Smooth muscle cell (in vitro differentiated cells): ENCODE measurements at regions not wholly inside any gene's neighbourhood (a gene's known extent, or its start where the extent isn't known, plus 50 kb on each side); places are given as distances from the start of the nearest gene placed in this dataset.

Experiments
- DNase-seq: peaks from one replicate; lab custom pipeline; 2025; ENCODE audit not compliant: unreplicated experiment; lab: John Stamatoyannopoulos, UW
- H2AFZ ChIP-seq: fragments of 200-600 bp; sonication (generic); 2 replicates; pipeline ENCODE4 v1.6.0; 2016; ENCODE audit warnings: antibody characterized with exemption, low read depth, mild to moderate bottlenecking
- H3F3A ChIP-seq: fragments of 200-600 bp; sonication (generic); 2 replicates; pipeline ENCODE4 v1.6.0; 2017; ENCODE audit warnings: antibody characterized with exemption, low read depth
- H3K27ac ChIP-seq: fragments of 200-600 bp; sonication (generic); 2 replicates; pipeline ENCODE4 v1.5.1; 2016; ENCODE audit warnings: low read depth, mild to moderate bottlenecking
- H3K27me3 ChIP-seq: fragments of 200-600 bp; sonication (generic); 2 replicates; pipeline ENCODE4 v1.6.1; 2016; ENCODE audit warnings: low read depth, mild to moderate bottlenecking
- H3K36me3 ChIP-seq: fragments of 200-600 bp; sonication (generic); 2 replicates; pipeline ENCODE4 v1.5.1; 2016; ENCODE audit warnings: low read depth
- H3K4me1 ChIP-seq: fragments of 200-600 bp; sonication (generic); 2 replicates; pipeline ENCODE4 v1.5.1; 2016; ENCODE audit warnings: low read depth
- H3K4me2 ChIP-seq: fragments of 200-600 bp; sonication (generic); 2 replicates; pipeline ENCODE4 v1.6.0; 2016; ENCODE audit warnings: mild to moderate bottlenecking
- H3K4me3 ChIP-seq: fragments of 200-600 bp; sonication (generic); 2 replicates; pipeline ENCODE4 v1.5.1; 2016; ENCODE audit warnings: mild to moderate bottlenecking
- H3K79me2 ChIP-seq: fragments of 200-600 bp; sonication (generic); 2 replicates; pipeline ENCODE4 v1.6.0; 2016; ENCODE audit warnings: low read depth, mild to moderate bottlenecking
- H3K9ac ChIP-seq: fragments of 200-600 bp; sonication (generic); 2 replicates; pipeline ENCODE4 v1.6.0; 2016; ENCODE audit warnings: low read depth
- H3K9me3 ChIP-seq: fragments of 200-600 bp; sonication (generic); replicated peaks from 2 replicates; pipeline ENCODE4 v1.5.1; 2016; ENCODE audit warnings: low read depth
- H4K20me1 ChIP-seq: fragments of 200-600 bp; sonication (generic); 2 replicates; pipeline ENCODE4 v1.6.0; 2016; ENCODE audit warnings: low read depth
- WGBS: methylation state at CpG from one replicate; pipeline ENCODE4 v1.1.7; 2016; ENCODE audit warnings: low lambda C conversion rate; 5-methylcytosine and 5-hydroxymethylcytosine counted together
- TF ChIP-seq, protein P1 (sequence below): fragments of 200-600 bp; sonication (generic); IDR thresholded peaks from 2 replicates; pipeline ENCODE4 v1.5.1; 2017; ENCODE audit warnings: borderline replicate concordance, mild to moderate bottlenecking, antibody characterized with exemption; ENCODE audit not compliant: insufficient read depth, poor library complexity, severe bottlenecking

DNA sequence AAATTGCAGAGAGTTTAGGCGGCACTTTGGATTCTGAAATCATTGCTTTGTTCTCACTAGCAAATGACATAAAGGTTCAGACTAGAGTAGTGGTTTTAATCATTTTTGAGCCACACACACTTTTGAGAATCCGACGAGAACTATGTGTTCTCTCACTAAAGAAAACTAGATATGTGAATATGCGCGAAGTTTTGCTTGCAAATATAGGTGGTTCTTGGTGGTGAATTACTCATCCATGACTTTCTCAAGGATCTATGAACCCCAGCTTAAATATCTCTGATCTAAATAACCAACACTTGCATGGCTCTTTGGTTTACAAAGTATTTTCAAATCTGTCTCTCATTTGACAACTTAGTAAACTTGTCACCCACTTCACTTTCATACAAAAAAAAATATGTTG is 54.8 kb downstream of the NOG start:
- Histone ChIP-seq H3K27ac (no peak overlapping the region), H3K79me2 (no peaks in the 10 kb centered on the region), H4K20me1 (no peaks in the 10 kb centered on the region), H3K9me3 (no peaks in the 10 kb centered on the region), H3K4me1 (no peaks in the 10 kb centered on the region), H3K4me3 (no peak overlapping the region), H3K27me3 (no peaks in the 10 kb centered on the region), H3F3A (no peaks in the 10 kb centered on the region), H3K4me2 (no peak overlapping the region), H2AFZ (no peak overlapping the region), H3K36me3 (no peaks in the 10 kb centered on the region), H3K9ac (no peak overlapping the region)
- no peak for DNase-seq
- TF ChIP-seq, protein P1, sequence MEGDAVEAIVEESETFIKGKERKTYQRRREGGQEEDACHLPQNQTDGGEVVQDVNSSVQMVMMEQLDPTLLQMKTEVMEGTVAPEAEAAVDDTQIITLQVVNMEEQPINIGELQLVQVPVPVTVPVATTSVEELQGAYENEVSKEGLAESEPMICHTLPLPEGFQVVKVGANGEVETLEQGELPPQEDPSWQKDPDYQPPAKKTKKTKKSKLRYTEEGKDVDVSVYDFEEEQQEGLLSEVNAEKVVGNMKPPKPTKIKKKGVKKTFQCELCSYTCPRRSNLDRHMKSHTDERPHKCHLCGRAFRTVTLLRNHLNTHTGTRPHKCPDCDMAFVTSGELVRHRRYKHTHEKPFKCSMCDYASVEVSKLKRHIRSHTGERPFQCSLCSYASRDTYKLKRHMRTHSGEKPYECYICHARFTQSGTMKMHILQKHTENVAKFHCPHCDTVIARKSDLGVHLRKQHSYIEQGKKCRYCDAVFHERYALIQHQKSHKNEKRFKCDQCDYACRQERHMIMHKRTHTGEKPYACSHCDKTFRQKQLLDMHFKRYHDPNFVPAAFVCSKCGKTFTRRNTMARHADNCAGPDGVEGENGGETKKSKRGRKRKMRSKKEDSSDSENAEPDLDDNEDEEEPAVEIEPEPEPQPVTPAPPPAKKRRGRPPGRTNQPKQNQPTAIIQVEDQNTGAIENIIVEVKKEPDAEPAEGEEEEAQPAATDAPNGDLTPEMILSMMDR, result no peak
- 94% methylated on average over 5 of the region's 5 CpGs for WGBS

DNA sequence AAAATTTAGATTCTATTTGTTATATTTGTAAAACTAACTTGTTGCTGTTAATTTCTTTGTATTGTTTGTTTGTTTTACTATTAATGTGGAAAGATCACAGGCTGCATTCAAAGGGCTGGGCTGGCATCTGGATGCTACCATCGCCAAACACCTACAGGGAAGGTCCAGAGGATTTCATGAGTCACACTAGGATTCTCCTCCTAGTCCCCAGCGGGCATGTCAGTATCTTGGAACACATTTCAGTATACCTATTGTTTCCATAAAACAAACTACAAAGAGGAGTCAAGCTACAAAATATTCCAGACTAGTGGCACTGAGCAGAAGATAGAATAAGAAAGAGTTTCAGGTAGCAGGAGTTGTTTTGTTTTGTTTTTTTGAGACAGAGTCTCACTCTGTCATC is 55.3 kb downstream of the NOG start:
- Histone ChIP-seq H3K9ac (no peak overlapping the region), H2AFZ (no peak overlapping the region), H3K4me3 (no peak overlapping the region), H4K20me1 (no peaks in the 10 kb centered on the region), H3K4me2 (no peak overlapping the region), H3K9me3 (no peaks in the 10 kb centered on the region), H3K36me3 (no peaks in the 10 kb centered on the region), H3K27me3 (no peaks in the 10 kb centered on the region), H3F3A (no peaks in the 10 kb centered on the region), H3K4me1 (no peaks in the 10 kb centered on the region), H3K27ac (no peak overlapping the region), H3K79me2 (no peaks in the 10 kb centered on the region)
- no peak for DNase-seq
- WGBS, result 80% methylated on average over 2 of the region's 2 CpGs
- TF ChIP-seq, protein P1, result no peak

DNA sequence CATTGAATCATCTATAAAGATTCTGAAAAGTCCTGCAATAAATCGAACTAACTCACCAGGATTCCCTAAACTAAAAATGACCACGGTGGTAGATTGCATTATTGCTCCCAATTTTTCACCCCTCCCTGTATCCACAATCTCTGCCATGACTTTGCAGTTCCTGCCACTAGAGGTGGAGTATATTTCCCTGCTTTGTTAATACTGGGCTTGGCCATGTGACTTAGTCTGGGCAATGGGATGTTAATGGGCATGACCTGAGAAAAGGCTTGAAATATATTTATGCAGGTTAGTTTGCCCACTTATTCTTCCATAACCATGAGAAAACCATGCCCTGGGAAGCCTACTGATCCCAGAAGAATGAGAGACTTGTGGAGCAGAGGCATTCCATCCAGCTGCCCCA is 59.1 kb downstream of the NOG start:
- no peak overlapping the region for H3K4me3 ChIP-seq
- no peak overlapping the region for H3K4me2 ChIP-seq
- no peak for DNase-seq
- H3K9ac ChIP-seq, result no peak overlapping the region
- H3F3A ChIP-seq, result no peaks in the 10 kb centered on the region
- H3K27ac ChIP-seq, result no peak overlapping the region
- TF ChIP-seq, protein P1, result no peak
- no peaks in the 10 kb centered on the region for H4K20me1 ChIP-seq
- no peaks in the 10 kb centered on the region for H3K79me2 ChIP-seq
- H3K4me1 ChIP-seq, result no peaks in the 10 kb centered on the region
- H3K27me3 ChIP-seq, result no peaks in the 10 kb centered on the region
- no peaks in the 10 kb centered on the region for H3K9me3 ChIP-seq
- H3K36me3 ChIP-seq, result no peaks in the 10 kb centered on the region
- WGBS, result 47% methylated on average over 2 of the region's 2 CpGs
- no peak overlapping the region for H2AFZ ChIP-seq

DNA sequence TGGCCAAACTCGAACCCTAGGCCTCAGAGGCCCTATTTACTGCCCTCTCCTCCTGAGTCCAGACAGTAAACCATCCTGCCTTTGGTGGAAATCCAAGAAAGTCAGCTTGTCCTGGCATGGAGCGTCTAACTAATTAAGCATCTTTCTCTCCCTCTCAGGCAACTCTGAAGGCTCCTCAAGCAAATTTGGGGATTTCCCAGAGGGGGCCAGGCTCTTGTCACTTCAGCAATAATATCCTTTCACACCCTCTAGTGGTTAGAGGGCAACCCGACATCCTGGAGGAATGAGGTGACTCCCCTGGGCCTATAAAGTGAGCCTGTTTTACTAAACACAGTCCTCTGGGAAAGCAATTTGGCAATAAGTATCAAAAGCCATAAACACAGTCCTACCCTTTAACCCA is 60.4 kb downstream of the NOG start:
- Histone ChIP-seq H3K79me2 (no peaks in the 10 kb centered on the region), H3K36me3 (no peaks in the 10 kb centered on the region), H3K27ac (no peak overlapping the region), H3F3A (no peaks in the 10 kb centered on the region), H4K20me1 (no peaks in the 10 kb centered on the region), H3K4me1 (no peaks in the 10 kb centered on the region), H3K27me3 (no peaks in the 10 kb centered on the region), H3K4me3 (no peak overlapping the region), H3K4me2 (no peak overlapping the region), H3K9ac (no peak overlapping the region), H3K9me3 (no peaks in the 10 kb centered on the region), H2AFZ (no peak overlapping the region)
- no peak for DNase-seq
- 50% methylated on average over 3 of the region's 3 CpGs for WGBS
- TF ChIP-seq, protein P1, result peak; percentile 54
